ENCODE measurements at regions not wholly inside any gene's neighbourhood (a gene's known extent, or its start where the extent isn't known, plus 50 kb on each side); places are given as distances from the start of the nearest gene placed in this dataset.

- FAIRE-seq, result peak; percentile 60
- DNase-seq (ENCODE audit: insufficient read length, low spot score), result no peak
- TF ChIP-seq POLR2A (IDR thresholded peaks at IDR 0.05; ENCODE audit: low read depth, low read length), result no peak
Measured at GRCh38 chr1:93013145-93014065, 52.1 kb upstream of the DIPK1A start.

DNA sequence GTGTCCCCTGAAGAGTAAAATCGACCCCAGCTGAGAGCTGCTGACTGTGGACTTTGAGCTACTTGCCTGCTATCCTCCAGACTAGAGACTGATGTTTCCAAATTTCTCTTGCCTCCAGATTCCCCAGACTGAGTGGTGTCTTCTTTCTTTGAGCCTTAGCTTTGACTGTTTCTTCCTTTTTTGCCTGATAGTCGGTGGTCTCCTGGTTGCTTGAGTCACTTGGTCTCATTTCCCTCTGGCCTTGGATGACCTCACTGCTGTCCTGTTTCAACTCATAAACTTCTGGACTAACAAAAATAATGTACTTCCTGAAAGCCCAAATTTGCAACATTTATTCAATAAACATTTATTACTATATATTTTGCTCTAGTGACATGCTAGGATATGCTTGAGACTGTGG lies 52.9 kb upstream of the DIPK1A start:
- DNase-seq (ENCODE audit: insufficient read length, low spot score) (no peak), FAIRE-seq (no peak)
- TF ChIP-seq POLR2A (IDR thresholded peaks at IDR 0.05; ENCODE audit: low read depth, low read length), result no peak

GRCh38 chr1:93015590-93015989 lies 54.3 kb upstream of the DIPK1A start:
- FAIRE-seq, result no peak
- no peak for DNase-seq (ENCODE audit: insufficient read length, low spot score)

DNA sequence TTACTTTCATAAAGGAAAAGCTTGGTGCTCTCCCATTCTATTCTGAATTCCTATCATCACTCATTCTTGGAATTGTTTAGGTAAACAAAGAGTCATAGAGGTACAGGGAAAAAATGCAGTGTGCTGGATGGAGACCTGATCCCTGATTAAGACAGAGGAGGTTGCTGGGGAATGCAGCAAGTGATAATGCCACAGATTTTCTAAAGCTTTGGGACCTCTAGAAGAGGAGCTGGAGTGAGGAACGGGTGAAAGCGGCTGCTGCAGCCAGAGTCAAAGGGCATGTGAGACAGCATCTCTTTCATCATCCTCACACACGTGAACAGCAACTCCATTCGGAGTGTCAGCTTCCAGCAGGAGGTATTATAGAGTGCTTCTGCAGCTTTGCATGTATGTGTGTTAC lies 54.9 kb upstream of the DIPK1A start:
- TF ChIP-seq POLR2A (IDR thresholded peaks at IDR 0.05; ENCODE audit: low read depth, low read length), result no peak
- DNase-seq (ENCODE audit: insufficient read length, low spot score) (no peak), FAIRE-seq (no peak)

More at GRCh38 chr1:93015590-93015989, 54.3 kb upstream of the DIPK1A start:
- no peak for TF ChIP-seq POLR2A (IDR thresholded peaks at IDR 0.05; ENCODE audit: low read depth, low read length)

DNA sequence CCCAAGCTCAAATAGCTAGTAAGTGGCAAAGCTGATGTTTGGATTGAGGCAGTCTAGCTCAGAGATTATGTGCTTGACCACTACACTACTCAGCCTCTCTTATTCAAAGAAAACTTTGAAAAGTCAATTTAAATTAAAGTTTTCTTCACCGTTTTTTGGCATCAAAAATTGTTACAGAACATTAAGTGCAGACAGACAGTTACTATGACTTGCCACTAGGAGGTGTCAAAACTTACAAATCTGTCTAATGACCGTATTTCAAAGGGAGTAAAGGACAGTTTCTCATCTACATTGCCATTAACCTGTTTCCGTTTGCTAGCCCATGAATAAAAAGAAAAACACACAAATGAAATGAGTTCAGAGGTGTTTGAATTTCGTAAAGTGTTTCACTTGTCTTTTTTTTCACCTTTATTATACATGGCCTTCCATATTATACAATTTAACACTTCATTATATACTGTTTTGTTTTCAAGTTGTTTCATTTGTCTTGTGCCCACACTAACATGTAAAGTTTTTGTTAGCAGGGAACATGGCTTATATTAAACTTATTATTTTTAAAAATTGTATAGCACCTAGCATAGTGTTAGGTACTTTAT lies 57.4 kb upstream of the MTF2 start:
- TF ChIP-seq POLR2A (IDR thresholded peaks at IDR 0.05; ENCODE audit: low read depth, low read length), result no peak
- DNase-seq (ENCODE audit: insufficient read length, low spot score) (no peak), FAIRE-seq (peak; percentile 89)

- DNase-seq (ENCODE audit: insufficient read length, low spot score) (no peak), FAIRE-seq (no peak)
- no peak for TF ChIP-seq POLR2A (IDR thresholded peaks at IDR 0.05; ENCODE audit: low read depth, low read length)
Measured at GRCh38 chr1:93022580-93022979, 56.5 kb upstream of the MTF2 start.

GRCh38 chr1:93023281-93023680 lies 55.8 kb upstream of the MTF2 start:
- no peak for DNase-seq (ENCODE audit: insufficient read length, low spot score)
- no peak for TF ChIP-seq POLR2A (IDR thresholded peaks at IDR 0.05; ENCODE audit: low read depth, low read length)
- no peak for FAIRE-seq

- DNase-seq (ENCODE audit: insufficient read length, low spot score), result no peak
- no peak for TF ChIP-seq POLR2A (IDR thresholded peaks at IDR 0.05; ENCODE audit: low read depth, low read length)
- no peak for FAIRE-seq
Measured at GRCh38 chr1:93025572-93025971, 53.5 kb upstream of the MTF2 start.

DNA sequence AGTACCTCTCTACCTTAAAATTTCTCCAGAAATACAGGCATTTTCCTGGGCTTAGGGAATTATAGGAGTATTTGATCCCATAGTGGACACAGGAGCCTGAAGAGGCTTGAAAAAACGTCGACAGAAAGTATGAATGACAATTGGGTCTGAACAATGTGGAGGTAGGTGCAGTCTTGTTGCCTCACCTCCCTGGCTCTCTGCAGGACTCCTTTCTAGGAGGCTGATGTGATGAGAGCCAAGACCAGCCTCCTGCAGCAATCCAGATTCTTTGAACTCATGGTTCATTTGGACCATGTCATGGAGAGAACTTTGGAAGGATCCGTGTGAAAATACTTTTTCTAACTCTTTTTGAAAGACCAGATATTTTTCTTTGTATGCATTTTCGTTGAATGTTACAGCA lies 50.5 kb upstream of the MTF2 start:
- DNase-seq (ENCODE audit: insufficient read length, low spot score) (no peak), FAIRE-seq (no peak)
- TF ChIP-seq POLR2A (IDR thresholded peaks at IDR 0.05; ENCODE audit: low read depth, low read length), result no peak

All from H54 (cell line).